WTC11 (cell line): ENCODE measurements at regions not wholly inside any gene's neighbourhood (a gene's known extent, or its start where the extent isn't known, plus 50 kb on each side); places are given as distances from the start of the nearest gene placed in this dataset.

ENCODE experiments used
- ATAC-seq: fragments of 200-7000 bp; cut with Tn5 transposase; 2 replicates; pipeline ENCODE4 v1.10.0; 2021; ENCODE audit warnings: mild to moderate bottlenecking, moderate library complexity
- CTCF ChIA-PET: fragments of 300-600 bp; sonication (Branson Sonifier 250); formaldehyde crosslinking; loops from one replicate; lab custom pipeline; 2021; ENCODE audit warnings: antibody characterized with exemption; lab: Charles Lee
- POLR2A ChIA-PET: fragments of 350-600 bp; sonication (Branson Sonifier 250); formaldehyde crosslinking; loops from one replicate; lab custom pipeline; 2021; ENCODE audit warnings: antibody characterized with exemption; lab: Charles Lee
- DNase-seq: peaks from one replicate; pipeline ENCODE4 v3.0.0; 2021; ENCODE audit warnings: low spot score
- H3K27ac Mint-ChIP-seq: 2 replicates; pipeline ENCODE4 v1.8.0; 2021; ENCODE audit warnings: mixed read lengths
- H3K27me3 Mint-ChIP-seq: 2 replicates; pipeline ENCODE4 v1.8.0; 2021; ENCODE audit warnings: low read depth, mild to moderate bottlenecking, moderate library complexity, mixed read lengths
- H3K36me3 Mint-ChIP-seq: 2 replicates; pipeline ENCODE4 v1.8.0; 2021; ENCODE audit warnings: mixed read lengths
- H3K4me1 Mint-ChIP-seq: 2 replicates; pipeline ENCODE4 v1.8.0; 2022; ENCODE audit warnings: mixed read lengths
- H3K4me3 Mint-ChIP-seq: 2 replicates; pipeline ENCODE4 v1.8.0; 2021; ENCODE audit warnings: mild to moderate bottlenecking, moderate library complexity, mixed read lengths
- H3K9me3 Mint-ChIP-seq: 2 replicates; pipeline ENCODE4 v1.8.0; 2021; ENCODE audit warnings: mixed read lengths
- CREB1 ChIP-seq: sonication (generic); formaldehyde crosslinking; IDR thresholded peaks from 2 replicates; pipeline ENCODE4 v1.8.0; 2023; ENCODE audit warnings: mild to moderate bottlenecking, missing genetic modification reagents
- E2F1 ChIP-seq: sonication (generic); formaldehyde crosslinking; IDR thresholded peaks from 2 replicates; pipeline ENCODE4 v1.8.0; 2022; ENCODE audit warnings: mild to moderate bottlenecking, missing genetic modification reagents
- FOXP1 ChIP-seq: sonication (generic); formaldehyde crosslinking; IDR thresholded peaks from 2 replicates; pipeline ENCODE4 v1.8.0; 2022; ENCODE audit warnings: missing genetic modification reagents, mild to moderate bottlenecking, moderate library complexity, borderline replicate concordance
- GRHL2 ChIP-seq: fragments of 250-450 bp; sonication (Bioruptor Pico); IDR thresholded peaks from 2 replicates; pipeline ENCODE4 v1.8.0; 2022; ENCODE audit warnings: mild to moderate bottlenecking, moderate library complexity; ENCODE audit not compliant: insufficient replicate concordance, severe bottlenecking
- JUN ChIP-seq: sonication (generic); formaldehyde crosslinking; IDR thresholded peaks from 2 replicates; pipeline ENCODE4 v1.8.0; 2023; ENCODE audit warnings: mild to moderate bottlenecking, missing genetic modification reagents
- MLX ChIP-seq: sonication (generic); formaldehyde crosslinking; IDR thresholded peaks from 2 replicates; pipeline ENCODE4 v1.8.1; 2023; ENCODE audit warnings: mild to moderate bottlenecking, missing genetic modification reagents, moderate library complexity
- MYBL2 ChIP-seq: sonication (generic); formaldehyde crosslinking; IDR thresholded peaks from 2 replicates; pipeline ENCODE4 v1.8.1; 2023; ENCODE audit warnings: mild to moderate bottlenecking, moderate library complexity, missing genetic modification reagents
- NFYB ChIP-seq: sonication (generic); formaldehyde crosslinking; conservative IDR thresholded peaks from 2 replicates; pipeline ENCODE4 v1.8.0; 2022; ENCODE audit warnings: low read depth, missing genetic modification reagents
- NR1H2 ChIP-seq: sonication (generic); formaldehyde crosslinking; IDR thresholded peaks from 2 replicates; pipeline ENCODE4 v1.9.0; 2021; ENCODE audit warnings: mild to moderate bottlenecking, moderate library complexity, missing genetic modification reagents
- OVOL2 ChIP-seq: fragments of 250-450 bp; sonication (Bioruptor Pico); IDR thresholded peaks from 2 replicates; pipeline ENCODE4 v1.9.0; 2021; ENCODE audit warnings: mild to moderate bottlenecking, borderline replicate concordance
- SMAD3 ChIP-seq: sonication (generic); formaldehyde crosslinking; IDR thresholded peaks from 2 replicates; pipeline ENCODE4 v1.8.0; 2022; ENCODE audit warnings: missing genetic modification reagents, mild to moderate bottlenecking, borderline replicate concordance
- TCF7 ChIP-seq: sonication (generic); formaldehyde crosslinking; IDR thresholded peaks from 2 replicates; pipeline ENCODE4 v1.8.0; 2022; ENCODE audit warnings: mild to moderate bottlenecking, low read depth, missing genetic modification reagents, moderate library complexity
- ZBTB43 ChIP-seq: sonication (generic); formaldehyde crosslinking; IDR thresholded peaks from 2 replicates; pipeline ENCODE4 v1.8.1; 2023; ENCODE audit warnings: mild to moderate bottlenecking, missing genetic modification reagents
- ZNF232 ChIP-seq: sonication (generic); formaldehyde crosslinking; IDR thresholded peaks from 2 replicates; pipeline ENCODE4 v1.8.0; 2022; ENCODE audit warnings: mild to moderate bottlenecking, missing genetic modification reagents
- ZNF416 ChIP-seq: fragments of 250-450 bp; sonication (Bioruptor Pico); IDR thresholded peaks from 2 replicates; pipeline ENCODE4 v1.9.0; 2021; ENCODE audit warnings: mild to moderate bottlenecking, inconsistent platforms
- ZNF671 ChIP-seq: fragments of 250-450 bp; sonication (Bioruptor Pico); IDR thresholded peaks from 2 replicates; pipeline ENCODE4 v1.8.0; 2021; ENCODE audit warnings: mild to moderate bottlenecking
- TF ChIP-seq, protein P1 (sequence below): sonication (generic); formaldehyde crosslinking; IDR thresholded peaks from 2 replicates; pipeline ENCODE4 v1.8.0; 2022; ENCODE audit warnings: missing genetic modification reagents
- TF ChIP-seq, protein P2 (sequence below): sonication (generic); formaldehyde crosslinking; IDR thresholded peaks from 2 replicates; pipeline ENCODE4 v1.8.1; 2023; ENCODE audit warnings: mild to moderate bottlenecking, missing genetic modification reagents, borderline replicate concordance
- TF ChIP-seq, protein P3 (sequence below): sonication (generic); formaldehyde crosslinking; IDR thresholded peaks from 2 replicates; pipeline ENCODE4 v1.8.0; 2022; ENCODE audit warnings: mild to moderate bottlenecking, missing genetic modification reagents
- TF ChIP-seq, protein P4 (sequence below): sonication (generic); formaldehyde crosslinking; IDR thresholded peaks from 2 replicates; pipeline ENCODE4 v1.8.0; 2023; ENCODE audit warnings: mild to moderate bottlenecking, missing genetic modification reagents

- TF ChIP-seq, protein P1, sequence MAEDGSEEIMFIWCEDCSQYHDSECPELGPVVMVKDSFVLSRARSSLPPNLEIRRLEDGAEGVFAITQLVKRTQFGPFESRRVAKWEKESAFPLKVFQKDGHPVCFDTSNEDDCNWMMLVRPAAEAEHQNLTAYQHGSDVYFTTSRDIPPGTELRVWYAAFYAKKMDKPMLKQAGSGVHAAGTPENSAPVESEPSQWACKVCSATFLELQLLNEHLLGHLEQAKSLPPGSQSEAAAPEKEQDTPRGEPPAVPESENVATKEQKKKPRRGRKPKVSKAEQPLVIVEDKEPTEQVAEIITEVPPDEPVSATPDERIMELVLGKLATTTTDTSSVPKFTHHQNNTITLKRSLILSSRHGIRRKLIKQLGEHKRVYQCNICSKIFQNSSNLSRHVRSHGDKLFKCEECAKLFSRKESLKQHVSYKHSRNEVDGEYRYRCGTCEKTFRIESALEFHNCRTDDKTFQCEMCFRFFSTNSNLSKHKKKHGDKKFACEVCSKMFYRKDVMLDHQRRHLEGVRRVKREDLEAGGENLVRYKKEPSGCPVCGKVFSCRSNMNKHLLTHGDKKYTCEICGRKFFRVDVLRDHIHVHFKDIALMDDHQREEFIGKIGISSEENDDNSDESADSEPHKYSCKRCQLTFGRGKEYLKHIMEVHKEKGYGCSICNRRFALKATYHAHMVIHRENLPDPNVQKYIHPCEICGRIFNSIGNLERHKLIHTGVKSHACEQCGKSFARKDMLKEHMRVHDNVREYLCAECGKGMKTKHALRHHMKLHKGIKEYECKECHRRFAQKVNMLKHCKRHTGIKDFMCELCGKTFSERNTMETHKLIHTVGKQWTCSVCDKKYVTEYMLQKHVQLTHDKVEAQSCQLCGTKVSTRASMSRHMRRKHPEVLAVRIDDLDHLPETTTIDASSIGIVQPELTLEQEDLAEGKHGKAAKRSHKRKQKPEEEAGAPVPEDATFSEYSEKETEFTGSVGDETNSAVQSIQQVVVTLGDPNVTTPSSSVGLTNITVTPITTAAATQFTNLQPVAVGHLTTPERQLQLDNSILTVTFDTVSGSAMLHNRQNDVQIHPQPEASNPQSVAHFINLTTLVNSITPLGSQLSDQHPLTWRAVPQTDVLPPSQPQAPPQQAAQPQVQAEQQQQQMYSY (CRISPR knock-in tag) = no peak
- no peak for TF ChIP-seq SMAD3 (CRISPR knock-in tag)
Measured at GRCh38 chr2:19035238-19035637, 323.2 kb downstream of the OSR1 start (continued).

DNA sequence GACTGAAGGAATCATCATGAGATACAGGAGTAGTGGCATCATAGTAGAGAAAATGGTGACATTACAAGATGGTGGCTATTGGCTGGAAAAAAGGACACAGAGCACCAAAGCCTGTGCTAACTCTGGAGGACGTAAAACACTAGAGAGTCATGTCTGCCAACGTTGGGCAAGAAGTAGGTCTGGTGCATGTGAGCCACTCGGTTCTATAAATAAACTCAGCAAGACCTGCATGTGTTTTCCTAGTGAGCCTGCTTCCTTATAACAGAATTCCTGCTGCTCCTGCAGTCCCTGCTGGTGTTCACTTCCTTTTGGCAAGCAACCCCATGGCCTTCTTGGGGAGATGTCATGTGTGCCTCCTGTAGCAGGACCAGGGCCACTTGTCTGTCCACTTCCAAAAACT is 325.2 kb downstream of the OSR1 start:
- Mint-ChIP-seq H3K27me3 (no peaks in the 10 kb centered on the region), H3K27ac (no peak overlapping the region), H3K36me3 (no peaks in the 10 kb centered on the region), H3K9me3 (peaks cover 3% of the 10 kb centered on the region; the same call in 1 of the 2 replicates), H3K4me3 (no peak overlapping the region), H3K4me1 (peaks cover 9% of the 10 kb centered on the region)
- ChIA-PET POLR2A (no interaction called here), CTCF (no interaction called here)
- DNase-seq = no peak
- ATAC-seq = no peak
- TF ChIP-seq JUN (no peak), NR1H2 (CRISPR knock-in tag) (no peak), OVOL2 (CRISPR knock-in tag) (no peak), FOXP1 (CRISPR knock-in tag) (no peak), ZNF671 (CRISPR knock-in tag) (no peak), MLX (CRISPR knock-in tag) (no peak), ZNF416 (CRISPR knock-in tag) (no peak), CREB1 (CRISPR knock-in tag) (no peak), NFYB (CRISPR knock-in tag) (no peak), ZNF232 (no peak), E2F1 (CRISPR knock-in tag) (no peak), TCF7 (CRISPR knock-in tag) (no peak), GRHL2 (no peak), MYBL2 (CRISPR knock-in tag) (no peak), ZBTB43 (no peak)
- TF ChIP-seq, protein P2, sequence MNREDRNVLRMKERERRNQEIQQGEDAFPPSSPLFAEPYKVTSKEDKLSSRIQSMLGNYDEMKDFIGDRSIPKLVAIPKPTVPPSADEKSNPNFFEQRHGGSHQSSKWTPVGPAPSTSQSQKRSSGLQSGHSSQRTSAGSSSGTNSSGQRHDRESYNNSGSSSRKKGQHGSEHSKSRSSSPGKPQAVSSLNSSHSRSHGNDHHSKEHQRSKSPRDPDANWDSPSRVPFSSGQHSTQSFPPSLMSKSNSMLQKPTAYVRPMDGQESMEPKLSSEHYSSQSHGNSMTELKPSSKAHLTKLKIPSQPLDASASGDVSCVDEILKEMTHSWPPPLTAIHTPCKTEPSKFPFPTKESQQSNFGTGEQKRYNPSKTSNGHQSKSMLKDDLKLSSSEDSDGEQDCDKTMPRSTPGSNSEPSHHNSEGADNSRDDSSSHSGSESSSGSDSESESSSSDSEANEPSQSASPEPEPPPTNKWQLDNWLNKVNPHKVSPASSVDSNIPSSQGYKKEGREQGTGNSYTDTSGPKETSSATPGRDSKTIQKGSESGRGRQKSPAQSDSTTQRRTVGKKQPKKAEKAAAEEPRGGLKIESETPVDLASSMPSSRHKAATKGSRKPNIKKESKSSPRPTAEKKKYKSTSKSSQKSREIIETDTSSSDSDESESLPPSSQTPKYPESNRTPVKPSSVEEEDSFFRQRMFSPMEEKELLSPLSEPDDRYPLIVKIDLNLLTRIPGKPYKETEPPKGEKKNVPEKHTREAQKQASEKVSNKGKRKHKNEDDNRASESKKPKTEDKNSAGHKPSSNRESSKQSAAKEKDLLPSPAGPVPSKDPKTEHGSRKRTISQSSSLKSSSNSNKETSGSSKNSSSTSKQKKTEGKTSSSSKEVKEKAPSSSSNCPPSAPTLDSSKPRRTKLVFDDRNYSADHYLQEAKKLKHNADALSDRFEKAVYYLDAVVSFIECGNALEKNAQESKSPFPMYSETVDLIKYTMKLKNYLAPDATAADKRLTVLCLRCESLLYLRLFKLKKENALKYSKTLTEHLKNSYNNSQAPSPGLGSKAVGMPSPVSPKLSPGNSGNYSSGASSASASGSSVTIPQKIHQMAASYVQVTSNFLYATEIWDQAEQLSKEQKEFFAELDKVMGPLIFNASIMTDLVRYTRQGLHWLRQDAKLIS (CRISPR knock-in tag) = no peak
- TF ChIP-seq, protein P3, sequence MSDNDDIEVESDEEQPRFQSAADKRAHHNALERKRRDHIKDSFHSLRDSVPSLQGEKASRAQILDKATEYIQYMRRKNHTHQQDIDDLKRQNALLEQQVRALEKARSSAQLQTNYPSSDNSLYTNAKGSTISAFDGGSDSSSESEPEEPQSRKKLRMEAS (CRISPR knock-in tag) = no peak
- TF ChIP-seq, protein P4, sequence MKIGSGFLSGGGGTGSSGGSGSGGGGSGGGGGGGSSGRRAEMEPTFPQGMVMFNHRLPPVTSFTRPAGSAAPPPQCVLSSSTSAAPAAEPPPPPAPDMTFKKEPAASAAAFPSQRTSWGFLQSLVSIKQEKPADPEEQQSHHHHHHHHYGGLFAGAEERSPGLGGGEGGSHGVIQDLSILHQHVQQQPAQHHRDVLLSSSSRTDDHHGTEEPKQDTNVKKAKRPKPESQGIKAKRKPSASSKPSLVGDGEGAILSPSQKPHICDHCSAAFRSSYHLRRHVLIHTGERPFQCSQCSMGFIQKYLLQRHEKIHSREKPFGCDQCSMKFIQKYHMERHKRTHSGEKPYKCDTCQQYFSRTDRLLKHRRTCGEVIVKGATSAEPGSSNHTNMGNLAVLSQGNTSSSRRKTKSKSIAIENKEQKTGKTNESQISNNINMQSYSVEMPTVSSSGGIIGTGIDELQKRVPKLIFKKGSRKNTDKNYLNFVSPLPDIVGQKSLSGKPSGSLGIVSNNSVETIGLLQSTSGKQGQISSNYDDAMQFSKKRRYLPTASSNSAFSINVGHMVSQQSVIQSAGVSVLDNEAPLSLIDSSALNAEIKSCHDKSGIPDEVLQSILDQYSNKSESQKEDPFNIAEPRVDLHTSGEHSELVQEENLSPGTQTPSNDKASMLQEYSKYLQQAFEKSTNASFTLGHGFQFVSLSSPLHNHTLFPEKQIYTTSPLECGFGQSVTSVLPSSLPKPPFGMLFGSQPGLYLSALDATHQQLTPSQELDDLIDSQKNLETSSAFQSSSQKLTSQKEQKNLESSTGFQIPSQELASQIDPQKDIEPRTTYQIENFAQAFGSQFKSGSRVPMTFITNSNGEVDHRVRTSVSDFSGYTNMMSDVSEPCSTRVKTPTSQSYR (CRISPR knock-in tag) = no peak
